Testis (tissue), 2 donors: ENCODE measurements at regions not wholly inside any gene's neighbourhood (a gene's known extent, or its start where the extent isn't known, plus 50 kb on each side); places are given as distances from the start of the nearest gene placed in this dataset.

Source experiments
- DNase-seq: peaks from one replicate; pipeline ENCODE4 v3.0.0-alpha.2; 2019
- H3K27ac ChIP-seq, 2 donors: fragments of 200-600 bp; sonication (generic); one replicate each; pipeline ENCODE4 v1.5.1; 2019
- H3K27me3 ChIP-seq: fragments of 200-600 bp; sonication (generic); one replicate; pipeline ENCODE4 v1.5.1; 2019
- H3K36me3 ChIP-seq: fragments of 200-600 bp; sonication (generic); one replicate; pipeline ENCODE4 v1.5.1; 2017; ENCODE audit warnings: low read depth; ENCODE audit errors: missing control alignments
- H3K4me1 ChIP-seq: fragments of 200-600 bp; sonication (generic); one replicate; pipeline ENCODE4 v1.5.1; 2019
- H3K4me3 ChIP-seq, 2 donors: fragments of 200-600 bp; sonication (generic); one replicate each; pipeline ENCODE4 v1.5.1; 2017 to 2019
- H3K9me3 ChIP-seq: fragments of 200-600 bp; sonication (generic); one replicate; pipeline ENCODE4 v1.5.1; 2017
- POLR2A ChIP-seq: fragments of 450-650 bp; IDR thresholded peaks from one replicate; pipeline ENCODE4 v1.6.1; 2017; ENCODE audit warnings: antibody characterized with exemption, mild to moderate bottlenecking, moderate library complexity
- WGBS, 2 donors: methylation state at CpG; one replicate each; pipeline ENCODE4 v1.1.5; 2018; 5-methylcytosine and 5-hydroxymethylcytosine counted together
- intact Hi-C: fragments of 100-400 bp; cut with DNase I; formaldehyde crosslinking; loops from one replicate; pipeline ENCODE4 v1.15.1; 2023; ENCODE audit warnings: low total_unique reads
- TF ChIP-seq, protein P1 (sequence below), 3 experiments: fragments of 450-650 bp in 2 of 3; fragments of 200-600 bp in 1 of 3; sonication (generic) in 1 of 3; IDR thresholded peaks; one replicate each; pipeline ENCODE4 v1.5.1; 2016 to 2019; ENCODE audit warnings: antibody characterized with exemption in 3 of 3, mild to moderate bottlenecking in 2 of 3, moderate library complexity in 1 of 3

DNA sequence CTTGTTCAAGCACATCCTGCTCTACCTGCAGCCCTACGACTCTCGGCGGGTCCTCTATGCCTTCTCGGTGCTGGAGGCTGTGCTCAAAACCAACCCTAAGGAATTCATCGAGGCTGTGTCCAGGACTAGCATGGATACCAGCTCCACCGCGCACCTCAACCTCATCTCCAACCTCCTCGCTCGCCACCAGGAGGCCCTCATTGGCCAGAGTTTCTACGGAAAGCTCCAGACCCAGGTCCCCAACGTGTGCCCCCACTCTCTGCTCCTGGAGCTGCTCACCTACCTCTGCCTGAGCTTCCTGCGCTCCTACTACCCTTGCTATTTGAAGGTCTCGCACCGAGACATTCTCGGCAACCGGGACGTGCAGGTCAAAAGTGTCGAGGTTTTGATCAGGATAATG is 74.3 kb upstream of the MORC3 start:
- no peaks in the 10 kb centered on the region for H3K27me3 ChIP-seq
- no peaks in the 10 kb centered on the region for H3K36me3 ChIP-seq
- H3K27ac ChIP-seq, result no peak overlapping the region
- no peak for DNase-seq
- TF ChIP-seq, protein P1, sequence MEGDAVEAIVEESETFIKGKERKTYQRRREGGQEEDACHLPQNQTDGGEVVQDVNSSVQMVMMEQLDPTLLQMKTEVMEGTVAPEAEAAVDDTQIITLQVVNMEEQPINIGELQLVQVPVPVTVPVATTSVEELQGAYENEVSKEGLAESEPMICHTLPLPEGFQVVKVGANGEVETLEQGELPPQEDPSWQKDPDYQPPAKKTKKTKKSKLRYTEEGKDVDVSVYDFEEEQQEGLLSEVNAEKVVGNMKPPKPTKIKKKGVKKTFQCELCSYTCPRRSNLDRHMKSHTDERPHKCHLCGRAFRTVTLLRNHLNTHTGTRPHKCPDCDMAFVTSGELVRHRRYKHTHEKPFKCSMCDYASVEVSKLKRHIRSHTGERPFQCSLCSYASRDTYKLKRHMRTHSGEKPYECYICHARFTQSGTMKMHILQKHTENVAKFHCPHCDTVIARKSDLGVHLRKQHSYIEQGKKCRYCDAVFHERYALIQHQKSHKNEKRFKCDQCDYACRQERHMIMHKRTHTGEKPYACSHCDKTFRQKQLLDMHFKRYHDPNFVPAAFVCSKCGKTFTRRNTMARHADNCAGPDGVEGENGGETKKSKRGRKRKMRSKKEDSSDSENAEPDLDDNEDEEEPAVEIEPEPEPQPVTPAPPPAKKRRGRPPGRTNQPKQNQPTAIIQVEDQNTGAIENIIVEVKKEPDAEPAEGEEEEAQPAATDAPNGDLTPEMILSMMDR (IDR thresholded peaks at IDR 0.05), result no peak
- no peak for TF ChIP-seq POLR2A
- no peak overlapping the region for H3K4me3 ChIP-seq
- intact Hi-C loops, result no loop called here
- no peaks in the 10 kb centered on the region for H3K9me3 ChIP-seq
- WGBS, 2 donors, result 93 to 97% methylated on average over 13 to 18 of the region's 18 CpGs
- no peaks in the 10 kb centered on the region for H3K4me1 ChIP-seq

DNA sequence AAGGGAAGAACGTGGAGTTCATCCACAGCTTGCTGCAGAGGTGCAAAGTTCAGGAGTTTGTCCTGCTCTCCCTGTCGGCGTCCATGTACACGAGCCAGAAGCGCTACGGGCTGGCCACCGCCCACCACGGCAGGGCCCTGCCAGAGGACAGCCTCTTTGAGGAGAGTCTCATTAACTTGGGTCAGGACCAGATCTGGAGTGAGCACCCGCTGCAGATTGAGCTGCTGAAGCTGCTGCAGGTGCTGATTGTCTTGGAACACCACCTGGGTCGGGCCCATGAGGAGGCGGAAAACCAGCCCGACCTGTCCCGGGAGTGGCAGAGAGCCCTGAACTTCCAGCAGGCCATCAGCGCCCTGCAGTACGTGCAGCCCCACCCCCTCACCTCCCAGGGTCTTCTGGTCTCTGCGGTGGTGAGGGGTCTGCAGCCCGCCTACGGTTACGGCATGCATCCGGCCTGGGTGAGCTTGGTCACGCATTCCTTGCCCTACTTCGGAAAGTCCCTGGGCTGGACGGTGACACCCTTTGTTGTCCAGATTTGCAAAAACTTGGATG is 73.8 kb upstream of the MORC3 start:
- H3K27me3 ChIP-seq, result no peaks in the 10 kb centered on the region

DNA sequence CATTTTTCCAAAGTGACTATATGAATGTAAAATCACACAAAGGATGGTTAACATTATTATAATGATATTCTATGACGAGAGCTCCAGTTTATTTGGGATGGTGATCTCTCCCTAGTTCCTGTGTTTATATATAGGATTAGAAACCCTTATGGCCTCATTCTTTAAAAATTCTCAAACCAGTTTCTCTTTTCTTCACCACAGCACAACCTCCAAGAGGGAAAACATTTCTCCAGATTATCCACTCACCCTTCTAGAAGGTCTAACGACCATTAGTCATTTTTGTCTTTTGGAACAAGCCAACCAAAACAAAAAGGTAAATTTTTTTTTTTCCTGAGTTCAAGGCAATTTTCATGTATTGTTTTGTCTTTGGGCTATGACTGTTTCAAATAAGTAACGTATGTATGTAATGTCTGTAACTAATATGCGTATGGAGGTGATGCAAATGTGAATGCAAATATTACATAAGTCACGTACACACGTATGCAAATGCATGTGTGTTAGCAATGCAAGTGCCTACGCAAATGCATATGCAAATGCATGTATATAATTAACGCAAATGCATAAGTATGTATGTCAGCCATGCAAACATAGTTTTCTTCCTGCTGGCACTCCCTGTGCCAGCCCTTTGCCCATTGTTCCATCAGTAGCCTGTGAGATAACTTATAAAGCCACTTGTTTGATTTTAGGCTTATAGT is 72.5 kb upstream of the MORC3 start:
- DNase-seq, result no peak
- Histone ChIP-seq H3K9me3 (no peaks in the 10 kb centered on the region), H3K4me1 (no peaks in the 10 kb centered on the region), H3K27ac (no peak overlapping the region), H3K4me3 (no peak overlapping the region), H3K27me3 (no peaks in the 10 kb centered on the region), H3K36me3 (no peaks in the 10 kb centered on the region)
- intact Hi-C loops, result no loop called here
- 91 to 92% methylated on average over 8 of the region's 8 CpGs for WGBS, 2 donors
- TF ChIP-seq POLR2A, result no peak
- TF ChIP-seq, protein P1 (IDR thresholded peaks at IDR 0.05), result no peak

More for the DNA sequence above, 73.8 kb upstream of the MORC3 start:
- Histone ChIP-seq H3K9me3 (no peaks in the 10 kb centered on the region), H3K27ac (no peak overlapping the region), H3K36me3 (no peaks in the 10 kb centered on the region), H3K4me3 (no peak overlapping the region), H3K4me1 (no peaks in the 10 kb centered on the region)
- no peak for DNase-seq
- intact Hi-C loops, result no loop called here
- 85 to 93% methylated on average over 14 to 23 of the region's 23 CpGs for WGBS, 2 donors
- TF ChIP-seq, protein P1 (IDR thresholded peaks at IDR 0.05), result no peak
- TF ChIP-seq POLR2A, result no peak

DNA sequence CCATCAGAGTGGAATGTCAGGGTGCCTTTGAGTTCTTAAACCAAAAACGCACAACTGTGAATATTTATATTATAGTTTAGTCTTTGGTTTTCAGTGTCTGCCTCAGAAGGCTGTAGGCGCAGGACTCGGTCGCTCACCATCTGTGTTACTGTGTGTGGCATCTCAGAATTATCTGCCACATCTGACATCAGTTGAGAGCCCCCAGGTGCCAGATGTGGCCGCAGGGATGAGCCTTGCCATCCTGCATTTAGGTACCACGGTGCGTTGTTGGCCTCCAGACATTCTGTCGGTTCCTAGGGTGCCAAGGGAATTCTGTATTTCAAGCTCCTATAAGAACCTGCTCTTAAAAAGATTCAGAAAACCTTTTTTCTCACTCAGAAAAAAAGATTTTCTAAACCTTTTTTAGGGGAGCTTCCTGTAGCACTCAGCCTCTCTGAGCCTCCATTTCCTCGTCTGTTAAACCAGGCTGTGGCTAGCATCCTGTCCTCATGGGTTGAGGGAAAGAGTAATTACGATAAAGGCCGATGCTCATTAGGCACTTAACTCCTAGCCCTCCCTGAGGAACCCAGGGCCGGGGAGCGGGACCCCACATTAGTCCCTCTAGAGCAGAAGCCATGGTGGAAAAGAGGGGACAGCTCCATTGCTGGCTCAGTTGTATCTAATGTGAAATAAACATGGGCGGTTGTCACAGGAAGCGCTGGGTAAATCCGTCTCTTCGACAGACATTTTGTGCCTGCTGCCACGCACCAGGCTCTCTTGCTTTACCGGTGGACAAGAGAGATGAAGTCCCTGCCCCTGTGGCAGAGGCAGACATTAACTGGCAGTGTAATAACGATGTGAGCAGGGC is 70.2 kb upstream of the MORC3 start:
- TF ChIP-seq, protein P1 (IDR thresholded peaks at IDR 0.05), result no peak
- no peak for TF ChIP-seq POLR2A
- no peak overlapping the region for H3K27ac ChIP-seq
- no peak overlapping the region for H3K4me3 ChIP-seq
- intact Hi-C loops, result no loop called here
- no peak for DNase-seq
- 85 to 93% methylated on average over 17 to 20 of the region's 20 CpGs for WGBS, 2 donors
- no peaks in the 10 kb centered on the region for H3K9me3 ChIP-seq
- no peaks in the 10 kb centered on the region for H3K4me1 ChIP-seq
- no peaks in the 10 kb centered on the region for H3K27me3 ChIP-seq
- H3K36me3 ChIP-seq, result no peaks in the 10 kb centered on the region
